GDM1 (cell line): ENCODE measurements at regions not wholly inside any gene's neighbourhood (a gene's known extent, or its start where the extent isn't known, plus 50 kb on each side); places are given as distances from the start of the nearest gene placed in this dataset.
A peak's percentile ranks its signal among the peaks of the same experiment; 100 is the strongest.
"Not testable (repeated sequence)": the region's sequence is repeated elsewhere in the genome, so short reads cannot be mapped to it uniquely, and the experiment has no call there.

Experiments
- DNase-seq: peaks from one replicate; lab custom pipeline; 2025; lab: John Stamatoyannopoulos, UW

GRCh38 chr5:108530706-108531105, 148.8 kb upstream of the FBXL17 start:
- no peak for DNase-seq

GRCh38 chr5:108529381-108529780, 147.5 kb upstream of the FBXL17 start:
- no peak for DNase-seq

- DNase-seq = no peak
Observed at GRCh38 chr5:108528655-108529054, 146.8 kb upstream of the FBXL17 start.

DNA sequence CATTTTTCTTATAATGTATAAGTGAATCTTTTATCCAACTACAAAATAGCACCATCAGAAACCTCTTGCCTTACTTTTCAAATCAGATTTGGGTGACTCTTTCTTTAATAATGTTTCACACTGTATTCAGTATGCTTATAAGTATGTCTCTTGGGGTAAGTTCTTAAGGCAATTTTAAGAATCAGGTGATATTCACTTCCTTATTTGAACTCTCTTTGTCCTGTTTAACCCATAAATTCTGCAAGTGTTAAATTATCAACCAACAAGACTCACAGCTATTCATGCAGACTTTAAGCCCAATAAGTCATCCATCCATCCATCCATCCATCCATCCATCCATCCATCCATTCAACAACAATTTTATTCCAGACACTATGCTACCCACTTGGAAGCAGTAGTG, 142.7 kb upstream of the FBXL17 start:
- DNase-seq = no peak

DNA sequence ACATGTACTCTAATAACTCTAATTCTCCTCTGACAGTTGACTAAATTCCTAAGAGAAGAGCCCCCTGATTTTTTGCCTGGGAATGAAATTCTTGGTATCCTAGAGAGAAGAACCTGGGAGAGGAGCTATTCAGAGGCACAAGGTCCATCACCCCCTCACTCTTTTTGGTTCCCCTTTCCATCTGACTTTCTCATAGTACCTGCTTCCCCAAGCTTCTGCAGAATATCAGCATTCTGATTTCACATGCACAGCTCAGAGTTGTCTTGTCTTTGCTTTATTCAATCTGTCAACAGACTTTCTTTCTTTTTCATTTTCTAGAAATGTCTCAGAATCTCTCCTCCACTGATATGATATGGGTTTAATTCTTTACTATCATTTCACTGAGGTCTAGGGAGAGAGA, 141.5 kb upstream of the FBXL17 start:
- no peak for DNase-seq

DNA sequence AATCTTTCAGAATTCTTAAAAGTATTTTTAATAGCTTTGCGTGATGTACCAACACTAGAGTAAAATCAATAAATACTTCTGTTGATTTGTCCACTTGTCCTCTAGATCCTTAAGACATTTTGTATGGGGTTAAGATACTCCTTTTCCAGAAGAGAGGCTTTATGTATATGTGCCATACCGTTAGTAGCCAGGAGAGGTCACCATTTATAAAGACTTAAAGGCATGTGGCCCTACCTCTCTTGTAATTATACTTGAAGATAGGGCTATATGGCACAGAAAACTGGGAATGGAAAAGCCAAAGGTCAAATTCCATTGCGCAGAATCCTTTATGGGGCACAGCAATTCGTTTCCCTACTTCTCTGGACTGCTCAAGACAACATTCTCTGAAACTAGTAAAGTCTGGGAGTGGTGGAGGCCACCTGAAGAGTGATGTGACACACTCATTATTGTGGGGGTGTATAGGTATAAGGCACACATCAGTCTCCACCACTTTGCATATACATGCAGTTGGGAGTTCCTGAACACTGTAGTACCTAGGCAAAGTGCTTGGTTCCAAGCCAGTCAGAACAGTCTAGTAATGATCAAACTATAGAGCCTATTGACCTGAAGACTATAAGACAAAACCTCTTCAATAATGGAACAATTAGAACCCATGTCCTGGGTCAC, 140.1 kb upstream of the FBXL17 start:
- DNase-seq = peak; percentile 31

DNA sequence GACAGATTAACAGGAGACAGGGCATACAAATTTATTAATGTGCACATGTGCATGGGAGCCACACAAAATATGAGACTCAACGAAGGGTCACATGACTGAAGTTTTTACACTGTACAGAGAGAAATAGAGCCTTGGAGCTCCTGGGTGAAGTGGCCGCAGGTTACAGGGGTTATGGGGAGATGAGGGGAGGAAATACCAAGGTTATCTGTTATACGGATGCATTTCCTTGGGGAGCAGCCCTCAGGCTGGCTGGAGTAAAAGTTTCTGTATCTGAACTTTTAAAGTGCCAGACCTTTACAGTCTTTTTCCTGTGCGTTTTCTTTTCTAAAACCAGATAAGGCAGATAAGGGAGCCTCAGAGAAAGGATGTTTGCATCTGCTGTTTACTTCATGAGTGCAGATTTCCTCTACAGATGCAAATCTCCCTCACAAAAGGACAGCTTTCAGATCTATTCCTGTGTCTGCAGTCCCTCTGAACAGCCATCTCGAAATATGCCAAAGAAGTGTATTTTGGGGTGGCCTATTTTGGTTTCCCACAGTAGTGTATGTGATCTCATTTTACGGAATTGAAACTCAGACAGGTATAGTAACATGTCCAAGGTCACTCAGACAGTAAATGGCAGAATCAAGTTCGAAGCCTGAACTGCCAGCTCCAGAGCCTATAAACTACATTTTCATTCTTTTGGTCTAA, 139.3 kb upstream of the FBXL17 start:
- DNase-seq = no peak

GRCh38 chr5:108516785-108517184, 134.9 kb upstream of the FBXL17 start:
- no peak for DNase-seq

DNA sequence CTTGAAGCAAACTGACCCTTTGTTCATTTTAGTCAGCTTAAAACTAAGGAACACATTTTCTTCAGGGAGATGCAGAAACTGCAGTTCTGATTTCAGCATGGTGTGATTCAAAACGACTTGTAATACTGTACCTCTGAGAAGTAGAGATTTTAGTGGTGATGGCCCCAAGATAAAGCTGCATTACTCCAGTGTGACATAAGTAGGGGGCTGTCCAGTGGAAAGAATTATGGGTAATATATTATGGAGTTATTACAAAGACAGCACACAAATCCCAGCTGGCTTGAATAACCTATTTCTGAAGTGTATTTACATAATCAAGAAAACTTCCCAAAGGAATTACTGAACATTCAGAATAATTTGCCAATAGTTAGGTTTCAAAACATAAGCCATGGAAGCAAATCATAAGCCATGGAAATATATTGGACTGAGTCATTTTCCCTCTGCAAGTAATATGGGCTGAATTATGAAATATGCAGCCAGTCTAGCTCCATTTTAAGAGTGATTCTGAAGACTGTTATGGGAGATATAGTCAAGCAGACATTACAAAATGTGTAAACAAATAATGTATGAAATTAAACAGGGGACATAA, 133.7 kb upstream of the FBXL17 start:
- DNase-seq = no peak

GRCh38 chr5:108508979-108509378, 127.1 kb upstream of the FBXL17 start:
- DNase-seq = no peak

DNA sequence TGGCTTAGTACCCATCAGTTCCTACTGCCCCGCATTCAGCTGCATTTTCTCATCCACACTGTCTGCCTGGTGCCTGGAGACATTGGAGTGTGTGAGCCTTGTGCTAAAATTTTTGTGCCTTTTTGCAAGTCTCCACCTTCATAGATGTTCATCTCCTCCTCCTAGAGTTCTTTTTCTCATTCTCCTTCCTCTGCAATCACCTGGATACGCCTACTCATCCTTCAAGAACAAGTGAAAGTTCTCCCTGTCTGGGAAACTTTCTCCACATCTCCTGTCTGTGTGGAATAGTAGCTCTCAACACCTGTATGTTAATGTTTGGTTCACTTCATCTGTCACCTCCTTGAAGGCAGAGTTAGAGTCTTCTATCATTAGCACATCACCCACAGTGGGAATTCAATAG, 125.7 kb upstream of the FBXL17 start:
- DNase-seq = no peak

DNA sequence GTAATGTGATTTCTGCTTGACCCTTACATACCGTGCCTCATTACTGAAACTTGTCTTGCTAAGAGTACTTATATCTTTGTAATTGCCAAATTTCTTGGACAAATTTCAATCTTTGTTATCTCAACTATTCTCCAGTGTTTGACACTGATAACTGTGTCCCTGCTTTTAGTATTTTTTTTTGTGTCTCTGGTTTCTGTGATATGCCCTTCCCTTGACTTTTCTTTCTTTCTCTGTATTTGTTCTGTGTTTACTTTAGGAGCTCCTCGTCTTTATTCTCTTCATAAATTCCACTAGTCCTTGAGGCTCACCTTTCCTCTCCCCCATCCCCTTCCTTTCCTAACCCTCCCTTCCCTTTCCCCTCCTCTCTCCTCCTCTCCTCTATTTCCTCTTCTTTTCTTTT, 123.7 kb upstream of the FBXL17 start:
- no peak for DNase-seq

DNA sequence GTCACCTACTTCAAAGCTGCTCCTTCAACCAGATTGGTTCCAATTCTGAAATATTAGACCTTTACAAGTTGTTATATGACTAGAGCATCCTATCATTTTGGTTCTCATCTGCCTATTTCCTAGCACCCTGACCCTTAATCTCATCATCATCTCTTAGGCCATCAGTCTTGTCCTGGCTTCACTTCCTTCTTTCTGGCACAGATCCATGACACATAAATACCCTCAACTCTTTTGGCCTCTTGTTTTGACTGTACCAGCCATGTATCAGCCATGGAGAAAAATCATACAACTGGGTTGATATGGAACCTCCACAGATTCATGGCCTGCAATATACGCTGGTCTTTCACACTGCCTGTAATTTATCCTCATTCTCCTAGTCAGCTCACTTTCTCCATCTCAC, 123.1 kb upstream of the FBXL17 start:
- DNase-seq = no peak

DNA sequence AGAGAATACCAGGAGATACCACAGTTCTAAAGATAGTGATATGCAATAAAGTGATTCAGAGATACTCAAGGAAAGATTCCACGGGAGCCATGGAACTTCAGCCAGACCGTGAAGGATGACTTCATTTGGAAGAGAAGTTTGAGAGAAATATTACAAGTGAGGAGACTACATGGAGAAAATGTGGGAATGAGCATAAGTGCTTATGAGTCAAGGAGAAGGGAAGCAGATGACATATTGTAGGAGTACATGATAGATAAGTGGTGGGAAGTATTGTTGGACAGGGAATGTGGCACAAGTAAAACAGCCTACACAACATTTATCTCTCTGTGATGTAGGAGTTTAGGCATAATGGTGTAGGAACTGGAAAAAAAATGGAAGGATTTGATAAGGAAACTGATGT, 122.1 kb upstream of the FBXL17 start:
- DNase-seq = no peak

DNA sequence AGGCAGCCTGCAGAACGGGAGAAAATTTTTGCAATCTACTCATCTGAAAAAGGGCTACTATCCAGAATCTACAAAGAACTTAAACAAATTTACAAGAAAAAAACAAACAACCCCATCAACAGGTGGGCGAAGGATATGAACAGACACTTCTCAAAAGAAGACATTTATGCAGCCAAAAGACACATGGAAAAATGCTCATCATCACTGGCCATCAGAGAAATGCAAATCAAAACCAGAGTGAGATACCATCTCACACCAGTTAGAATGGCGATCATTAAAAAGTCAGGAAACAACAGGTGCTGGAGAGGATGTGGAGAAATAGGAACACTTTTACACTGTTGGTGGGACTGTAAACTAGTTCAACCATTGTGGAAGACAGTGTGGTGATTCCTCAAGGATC, 113.7 kb upstream of the FBXL17 start:
- DNase-seq = not testable (repeated sequence)

DNA sequence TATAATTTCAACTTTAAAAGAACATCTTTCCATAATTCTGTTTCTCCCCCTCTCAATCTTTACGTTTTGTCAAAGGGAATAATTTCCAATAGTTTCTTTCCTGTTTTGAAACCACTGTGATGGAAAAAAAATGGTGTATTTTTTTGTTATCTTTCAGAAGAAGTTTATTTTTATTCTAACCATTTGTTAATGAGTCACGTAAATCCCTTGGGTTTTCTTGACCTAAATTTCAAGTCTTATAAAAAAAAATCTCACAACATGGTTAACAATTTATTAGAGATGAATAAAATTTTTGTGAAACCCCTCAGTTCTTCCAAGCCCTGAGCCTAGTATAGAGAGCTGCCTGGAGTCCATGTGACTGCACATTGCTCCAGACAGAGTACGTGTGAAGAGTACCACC, 106.1 kb upstream of the FBXL17 start:
- no peak for DNase-seq

- DNase-seq = no peak
Observed at GRCh38 chr5:108484035-108484434, 102.1 kb upstream of the FBXL17 start.

GRCh38 chr5:108481355-108481931, 99.5 kb upstream of the FBXL17 start:
- peak; percentile 9 for DNase-seq

GRCh38 chr5:108472237-108472636, 90.3 kb upstream of the FBXL17 start:
- DNase-seq = no peak

GRCh38 chr5:108467563-108467962, 85.7 kb upstream of the FBXL17 start:
- no peak for DNase-seq

DNA sequence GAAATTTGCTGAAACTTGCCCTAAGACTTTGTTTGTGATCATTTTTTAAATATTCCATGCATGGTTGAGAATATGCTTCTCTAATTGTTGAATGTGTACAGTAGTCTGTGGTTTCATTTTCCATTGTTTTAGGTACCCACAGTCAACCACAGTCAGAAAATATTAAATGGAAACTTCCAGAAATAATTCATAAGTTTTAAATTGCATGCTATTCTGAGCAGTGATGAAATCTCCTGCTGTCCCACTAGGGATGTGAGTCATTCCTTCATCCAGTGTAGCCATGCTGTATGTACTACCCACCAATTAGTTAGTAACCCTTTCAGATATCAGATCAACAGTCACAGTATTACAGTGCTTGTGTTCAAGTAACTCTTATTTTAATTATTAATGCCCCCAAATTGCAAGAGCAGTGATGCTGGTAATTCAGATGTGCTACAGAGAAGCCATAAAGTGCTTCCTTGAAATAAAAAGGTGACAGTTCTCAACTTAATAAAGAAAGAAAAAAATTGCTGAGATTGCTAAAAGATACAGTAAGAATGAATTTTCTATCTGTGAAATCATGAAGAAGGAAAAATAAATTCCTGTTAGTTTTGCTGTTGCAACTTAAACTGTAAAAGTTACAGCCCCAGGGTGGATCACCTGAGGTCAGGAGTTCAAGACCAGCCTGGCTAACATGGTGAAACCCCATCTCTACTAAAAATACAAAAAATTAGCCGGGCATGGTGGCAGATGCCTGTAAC, 79.9 kb upstream of the FBXL17 start:
- no peak for DNase-seq

GRCh38 chr5:108459769-108460168, 77.9 kb upstream of the FBXL17 start:
- no peak for DNase-seq

DNA sequence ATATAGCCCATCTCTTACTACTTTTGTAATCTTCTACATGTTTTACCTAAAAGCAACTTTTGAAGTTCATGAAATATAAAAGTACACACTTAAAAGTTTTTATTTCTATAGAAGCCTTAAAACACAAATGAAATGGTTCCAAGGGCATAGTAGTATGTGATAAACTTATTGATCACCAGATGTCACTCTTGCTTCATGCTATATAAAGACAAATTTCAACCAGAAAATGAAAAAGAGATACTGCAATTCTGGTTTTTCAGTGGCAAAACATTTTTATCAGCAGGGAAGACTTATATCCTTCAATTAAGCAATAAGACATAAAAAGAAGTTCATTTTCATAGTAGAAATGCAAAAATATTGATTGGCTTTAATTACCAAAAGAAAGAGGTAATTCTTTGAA, 69.4 kb upstream of the FBXL17 start:
- no peak for DNase-seq
